NCI-H187 treated with DMSO at 0.1 percent for 48 hours (cell line): ENCODE measurements at regions not wholly inside any gene's neighbourhood (a gene's known extent, or its start where the extent isn't known, plus 50 kb on each side); places are given as distances from the start of the nearest gene placed in this dataset.

Source experiments
- DNase-seq: peaks from one replicate; lab custom pipeline; 2025; lab: John Stamatoyannopoulos, UW

- no peak for DNase-seq
Observed at GRCh38 chr10:117927871-117928270, 118.9 kb downstream of the RAB11FIP2 start.

- no peak for DNase-seq
Observed at GRCh38 chr10:117928281-117928680, 118.5 kb downstream of the RAB11FIP2 start.

GRCh38 chr10:117928741-117929140 is 118.0 kb downstream of the RAB11FIP2 start:
- no peak for DNase-seq

GRCh38 chr10:117929327-117930067 is 117.2 kb downstream of the RAB11FIP2 start:
- DNase-seq = no peak

GRCh38 chr10:117931078-117931477 is 115.7 kb downstream of the RAB11FIP2 start:
- DNase-seq = no peak

GRCh38 chr10:117933036-117933435 is 113.7 kb downstream of the RAB11FIP2 start:
- DNase-seq = no peak

- no peak for DNase-seq
Observed at GRCh38 chr10:117934477-117934876, 112.3 kb downstream of the RAB11FIP2 start.

GRCh38 chr10:117936141-117936540 is 110.6 kb downstream of the RAB11FIP2 start:
- DNase-seq = peak; percentile 13

GRCh38 chr10:117936566-117936965 is 110.2 kb downstream of the RAB11FIP2 start:
- DNase-seq = no peak

- DNase-seq = no peak
Observed at GRCh38 chr10:117936976-117937375, 109.8 kb downstream of the RAB11FIP2 start.

- no peak for DNase-seq
Observed at GRCh38 chr10:117938104-117938503, 108.6 kb downstream of the RAB11FIP2 start.

GRCh38 chr10:117942226-117942625 is 104.5 kb downstream of the RAB11FIP2 start:
- no peak for DNase-seq

GRCh38 chr10:117944676-117945447 is 101.9 kb downstream of the RAB11FIP2 start:
- no peak for DNase-seq

GRCh38 chr10:117945651-117946050 is 101.1 kb downstream of the RAB11FIP2 start:
- DNase-seq = no peak

GRCh38 chr10:117946525-117947070 is 100.1 kb downstream of the RAB11FIP2 start:
- no peak for DNase-seq

GRCh38 chr10:117948493-117948892 is 98.2 kb downstream of the RAB11FIP2 start:
- DNase-seq = no peak

- peak; percentile 21 for DNase-seq
Observed at GRCh38 chr10:117950408-117950807, 96.3 kb downstream of the RAB11FIP2 start.
